A673 (cell line): ENCODE measurements at regions not wholly inside any gene's neighbourhood (a gene's known extent, or its start where the extent isn't known, plus 50 kb on each side); places are given as distances from the start of the nearest gene placed in this dataset.

Source experiments
- BruUV-seq: library from RNA; stranded (reverse); fragments of 400-500 nt; replicated peaks from 2 replicates; lab custom pipeline; 2021; lab: Mats Ljungman, UMichigan
- CTCF ChIA-PET: fragments of 300-600 bp; sonication (Branson Sonifier 250); formaldehyde crosslinking; loops from one replicate; lab custom pipeline; 2022; ENCODE audit warnings: antibody characterized with exemption; lab: Charles Lee
- POLR2A ChIA-PET: fragments of 300-600 bp; sonication (Branson Sonifier 250); formaldehyde crosslinking; loops from one replicate; lab custom pipeline; 2022; ENCODE audit warnings: antibody characterized with exemption; ENCODE audit not compliant: low non-redundant PET; lab: Charles Lee
- DNase-seq: peaks from one replicate; pipeline ENCODE4 v3.0.0-alpha.2; 2015; ENCODE audit warnings: low spot score
- H3K27ac ChIP-seq: fragments of 200-600 bp; sonication (generic); 2 replicates; pipeline ENCODE4 v1.5.1; 2016; ENCODE audit warnings: mixed run types, low read depth, mild to moderate bottlenecking, mixed read lengths, antibody characterized with exemption, low read length; ENCODE audit not compliant: poor library complexity, severe bottlenecking
- H3K27me3 ChIP-seq: fragments of 200-600 bp; sonication (generic); replicated peaks from 2 replicates; pipeline ENCODE4 v1.6.1; 2017; ENCODE audit warnings: mixed run types, low read depth, mild to moderate bottlenecking, mixed read lengths, antibody characterized with exemption, low read length; ENCODE audit not compliant: insufficient read depth, poor library complexity
- H3K36me3 ChIP-seq: fragments of 200-600 bp; sonication (generic); 2 replicates; pipeline ENCODE4 v1.6.1; 2016; ENCODE audit warnings: mixed run types, mild to moderate bottlenecking, mixed read lengths, antibody characterized with exemption, low read length; ENCODE audit not compliant: insufficient read depth, poor library complexity, severe bottlenecking
- H3K4me1 ChIP-seq: fragments of 200-600 bp; sonication (generic); 2 replicates; pipeline ENCODE4 v1.6.1; 2017; ENCODE audit warnings: mixed run types, mild to moderate bottlenecking, mixed read lengths, antibody characterized with exemption, low read length; ENCODE audit not compliant: insufficient read depth, poor library complexity, severe bottlenecking
- H3K4me3 ChIP-seq: fragments of 200-600 bp; sonication (generic); 2 replicates; pipeline ENCODE4 v1.5.1; 2016; ENCODE audit warnings: low read depth, mixed run types, mild to moderate bottlenecking, mixed read lengths, low read length; ENCODE audit not compliant: poor library complexity, severe bottlenecking
- H3K9me3 ChIP-seq: fragments of 200-600 bp; sonication (generic); 2 replicates; pipeline ENCODE4 v1.6.1; 2016; ENCODE audit warnings: mixed run types, low read depth, mild to moderate bottlenecking, mixed read lengths, antibody characterized with exemption, low read length; ENCODE audit not compliant: poor library complexity, severe bottlenecking
- CTCF ChIP-seq: fragments of 300-800, 200-600 bp; sonication (generic); conservative IDR thresholded peaks from 2 replicates; pipeline ENCODE4 v1.5.1; 2017; ENCODE audit warnings: low read depth, mild to moderate bottlenecking, antibody characterized with exemption, low read length, moderate library complexity, mixed read lengths
- EZH2 ChIP-seq: fragments of 200-600 bp; sonication (generic); IDR thresholded peaks from 2 replicates; pipeline ENCODE4 v1.6.1; 2017; ENCODE audit warnings: borderline replicate concordance, low read depth, mild to moderate bottlenecking, mixed read lengths, antibody characterized with exemption, low read length; ENCODE audit not compliant: poor library complexity, severe bottlenecking
- intact Hi-C: fragments of 100-400 bp; cut with micrococcal nuclease; formaldehyde crosslinking; loops from one replicate; pipeline ENCODE4 v1.10.0; 2022; ENCODE audit not compliant: unreplicated experiment

DNA sequence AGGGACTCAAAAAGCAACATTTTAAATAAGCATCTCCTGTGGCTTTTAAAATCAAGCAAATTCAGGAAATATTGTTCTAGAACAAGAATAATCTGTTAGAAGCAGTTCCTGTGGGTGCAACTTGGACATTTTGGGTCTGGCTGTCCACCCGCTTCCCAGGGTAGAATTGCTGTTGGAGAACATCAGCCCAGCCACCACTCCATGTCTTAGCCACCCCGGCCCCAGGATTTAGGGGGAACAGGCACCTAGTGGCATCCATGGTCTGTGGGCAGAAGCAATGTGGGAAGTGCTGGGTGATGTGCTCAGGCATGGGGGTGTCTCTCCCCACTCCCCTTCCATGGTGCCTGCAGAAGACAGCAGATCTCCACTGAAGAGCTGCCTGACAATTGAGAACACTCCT, 162.6 kb downstream of the KLF13 start:
- Histone ChIP-seq H3K9me3 (peaks cover 9% of the 10 kb centered on the region), H3K27me3 (no peaks in the 10 kb centered on the region), H3K4me1 (no peaks in the 10 kb centered on the region), H3K4me3 (no peak overlapping the region), H3K36me3 (no peaks in the 10 kb centered on the region), H3K27ac (no peak overlapping the region)
- no peak for DNase-seq
- no peak for TF ChIP-seq EZH2
- no peak for TF ChIP-seq CTCF
- BruUV-seq = no TSS peak
- ChIA-PET CTCF (interaction anchor here (0.5 to 1.4 kb wide), 9 partner anchors 9 to 1680 kb away, joined by 3 to 7 read pairs (median 3); no protein-coding TSS in a partner anchor), POLR2A (no interaction called here)
- intact Hi-C loops = loop anchor here (5.0 to 10.0 kb wide), 4 partner anchors 122 to 632 kb away; partner anchors contain the start of gene KLF13

GRCh38 chr15:31489801-31490646, 163.4 kb downstream of the KLF13 start:
- Histone ChIP-seq H3K27me3 (no peaks in the 10 kb centered on the region), H3K4me3 (no peak overlapping the region), H3K4me1 (no peaks in the 10 kb centered on the region), H3K9me3 (peaks cover 9% of the 10 kb centered on the region), H3K36me3 (no peaks in the 10 kb centered on the region), H3K27ac (no peak overlapping the region)
- peak; percentile 64 for DNase-seq
- no TSS peak for BruUV-seq
- ChIA-PET POLR2A (interaction anchor here (0.6 kb wide), 1 partner anchor 18 kb away, joined by 3 read pairs; no protein-coding TSS in a partner anchor), CTCF (interaction anchor here (0.7 to 1.4 kb wide), 4 partner anchors 8 to 365 kb away, joined by 3 to 5 read pairs (median 4); no protein-coding TSS in a partner anchor)
- TF ChIP-seq EZH2 = no peak
- TF ChIP-seq CTCF = peak; percentile 76
- intact Hi-C loops = loop anchor here (5.0 to 10.0 kb wide), 5 partner anchors 55 to 633 kb away; partner anchors contain the start of gene KLF13

DNA sequence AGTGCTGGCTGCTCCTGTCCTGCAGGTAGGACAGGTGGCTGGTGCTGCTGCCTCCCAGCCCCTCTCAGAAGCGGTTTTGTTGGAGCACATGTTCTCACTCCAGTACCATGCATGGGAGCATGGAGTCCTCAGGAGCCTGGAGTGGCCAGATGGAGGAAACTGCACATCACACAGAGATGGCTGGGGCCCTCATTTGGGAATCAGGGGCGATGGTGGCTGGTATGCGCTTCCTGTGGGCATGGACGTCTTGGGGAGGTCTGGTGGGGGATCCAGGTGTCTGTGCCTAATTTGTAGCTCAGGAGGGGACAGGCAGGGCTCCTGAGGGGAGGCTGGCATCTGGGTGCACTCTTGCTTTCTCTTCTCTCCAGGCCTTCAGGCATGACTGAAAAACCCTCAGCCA, 168.2 kb downstream of the KLF13 start:
- intact Hi-C loops = loop anchor here (10.0 kb wide), 1 partner anchor 60 kb away; no protein-coding TSS in a partner anchor
- DNase-seq = no peak
- no TSS peak for BruUV-seq
- no peaks in the 10 kb centered on the region for H3K4me1 ChIP-seq
- ChIA-PET CTCF (no interaction called here), POLR2A (no interaction called here)
- peaks cover 9% of the 10 kb centered on the region for H3K9me3 ChIP-seq
- no peak overlapping the region for H3K27ac ChIP-seq
- H3K27me3 ChIP-seq = no peaks in the 10 kb centered on the region
- no peak overlapping the region for H3K4me3 ChIP-seq
- no peaks in the 10 kb centered on the region for H3K36me3 ChIP-seq
- no peak for TF ChIP-seq CTCF
- no peak for TF ChIP-seq EZH2
